ENCODE measurements at regions not wholly inside any gene's neighbourhood (a gene's known extent, or its start where the extent isn't known, plus 50 kb on each side); places are given as distances from the start of the nearest gene placed in this dataset.

DNA sequence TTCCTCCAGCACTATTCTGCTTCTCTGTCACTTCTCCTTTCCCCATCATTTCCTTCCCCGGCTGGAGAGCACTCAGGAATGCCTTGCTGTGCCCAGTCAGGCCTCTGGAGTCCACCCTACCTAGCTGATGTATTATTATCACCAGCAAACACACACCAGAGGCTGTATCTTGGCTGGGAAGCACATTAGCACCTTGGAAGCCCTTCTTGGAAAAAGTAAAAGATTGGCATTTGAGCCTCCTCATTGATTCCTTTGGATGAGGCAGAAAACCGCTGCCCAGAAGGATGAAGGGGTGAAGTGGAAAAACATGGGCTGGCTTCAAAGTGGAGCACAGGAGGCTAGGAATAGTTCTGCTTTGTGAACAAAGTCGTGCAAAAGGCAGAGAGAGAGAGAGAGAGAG, 244.3 kb downstream of the RPLP1 start:
- Histone ChIP-seq H3K27me3 (ENCODE audit: insufficient read depth) (peaks cover 29% of the 10 kb centered on the region; the same call in 1 of the 2 replicates), H3K9ac (no peak overlapping the region), H3K79me2 (ENCODE audit: insufficient read depth) (no peaks in the 10 kb centered on the region), H3K36me3 (replicated peaks in 1 of 2; ENCODE audit: control insufficient read depth in 1 of 2, insufficient read depth in 2 of 2, low read length in 1 of 2) (no peaks in the 10 kb centered on the region), H3K4me3 (ENCODE audit: low read depth in 2 of 2, low read length in 1 of 2) (no peak overlapping the region), H3K9me3 (no peaks in the 10 kb centered on the region), H3K27ac (ENCODE audit: low read depth in 2 of 2, low read length in 1 of 2) (no peak overlapping the region), H4K20me1 (ENCODE audit: insufficient read depth) (no peaks in the 10 kb centered on the region), H2AFZ (ENCODE audit: low read depth) (no peak overlapping the region), H3F3A (replicated peaks; ENCODE audit: insufficient read depth) (no peaks in the 10 kb centered on the region), H3K4me2 (no peak overlapping the region), H3K9me2 (no peaks in the 10 kb centered on the region), H3K4me1 (ENCODE audit: control insufficient read depth in 1 of 2, insufficient read depth in 2 of 2, low read depth in 1 of 2, low read length in 1 of 2) (peaks cover 0 to 2% of the 10 kb centered on the region in 2 experiments; a peak in 1 of 4 replicates)
- POLR2A ChIA-PET = no interaction called here
- WGBS (ENCODE audit: low lambda C conversion rate) = 36% methylated on average over 3 of the region's 3 CpGs
- no peak for DNase-seq
- CTCF ChIA-PET = interaction anchor here (1.3 kb wide), 1 partner anchor 23 kb away, joined by 4 read pairs; no protein-coding TSS in a partner anchor
- TF ChIP-seq TCF12 (IDR thresholded peaks at IDR 0.05) = no peak
- TF ChIP-seq, protein P1, sequence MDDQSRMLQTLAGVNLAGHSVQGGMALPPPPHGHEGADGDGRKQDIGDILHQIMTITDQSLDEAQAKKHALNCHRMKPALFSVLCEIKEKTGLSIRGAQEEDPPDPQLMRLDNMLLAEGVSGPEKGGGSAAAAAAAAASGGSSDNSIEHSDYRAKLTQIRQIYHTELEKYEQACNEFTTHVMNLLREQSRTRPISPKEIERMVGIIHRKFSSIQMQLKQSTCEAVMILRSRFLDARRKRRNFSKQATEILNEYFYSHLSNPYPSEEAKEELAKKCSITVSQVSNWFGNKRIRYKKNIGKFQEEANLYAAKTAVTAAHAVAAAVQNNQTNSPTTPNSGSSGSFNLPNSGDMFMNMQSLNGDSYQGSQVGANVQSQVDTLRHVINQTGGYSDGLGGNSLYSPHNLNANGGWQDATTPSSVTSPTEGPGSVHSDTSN (IDR thresholded peaks at IDR 0.05) = no peak
- no peak for TF ChIP-seq ZBTB33 (IDR thresholded peaks at IDR 0.05; ENCODE audit: borderline replicate concordance, low read depth)

GRCh38 chr15:69697916-69698315, 245.3 kb downstream of the RPLP1 start:
- H2AFZ ChIP-seq (ENCODE audit: low read depth) = no peak overlapping the region
- WGBS (ENCODE audit: low lambda C conversion rate) = 16% methylated on average over 3 of the region's 3 CpGs
- peak; percentile 30 for DNase-seq
- no peaks in the 10 kb centered on the region for H3F3A ChIP-seq (replicated peaks; ENCODE audit: insufficient read depth)
- H3K36me3 ChIP-seq (replicated peaks in 1 of 2; ENCODE audit: control insufficient read depth in 1 of 2, insufficient read depth in 2 of 2, low read length in 1 of 2) = no peaks in the 10 kb centered on the region
- CTCF ChIA-PET = no interaction called here
- H4K20me1 ChIP-seq (ENCODE audit: insufficient read depth) = no peaks in the 10 kb centered on the region
- no peak overlapping the region for H3K4me2 ChIP-seq
- no peak overlapping the region for H3K9ac ChIP-seq
- no peaks in the 10 kb centered on the region for H3K79me2 ChIP-seq (ENCODE audit: insufficient read depth)
- H3K4me1 ChIP-seq (ENCODE audit: control insufficient read depth in 1 of 2, insufficient read depth in 2 of 2, low read depth in 1 of 2, low read length in 1 of 2) = peaks cover 0 to 2% of the 10 kb centered on the region in 2 experiments; a peak in 1 of 4 replicates
- H3K27ac ChIP-seq (ENCODE audit: low read depth in 2 of 2, low read length in 1 of 2) = no peak overlapping the region
- TF ChIP-seq FOSL2 (IDR thresholded peaks at IDR 0.05; ENCODE audit: borderline replicate concordance, low read depth) (no peak), TEAD4 (IDR thresholded peaks at IDR 0.05; ENCODE audit: borderline replicate concordance, insufficient read depth) (no peak), RFX5 (IDR thresholded peaks at IDR 0.05; ENCODE audit: low read length) (no peak), SMC3 (IDR thresholded peaks at IDR 0.05; ENCODE audit: low read depth, low read length) (no peak)
- TF ChIP-seq, protein P2, sequence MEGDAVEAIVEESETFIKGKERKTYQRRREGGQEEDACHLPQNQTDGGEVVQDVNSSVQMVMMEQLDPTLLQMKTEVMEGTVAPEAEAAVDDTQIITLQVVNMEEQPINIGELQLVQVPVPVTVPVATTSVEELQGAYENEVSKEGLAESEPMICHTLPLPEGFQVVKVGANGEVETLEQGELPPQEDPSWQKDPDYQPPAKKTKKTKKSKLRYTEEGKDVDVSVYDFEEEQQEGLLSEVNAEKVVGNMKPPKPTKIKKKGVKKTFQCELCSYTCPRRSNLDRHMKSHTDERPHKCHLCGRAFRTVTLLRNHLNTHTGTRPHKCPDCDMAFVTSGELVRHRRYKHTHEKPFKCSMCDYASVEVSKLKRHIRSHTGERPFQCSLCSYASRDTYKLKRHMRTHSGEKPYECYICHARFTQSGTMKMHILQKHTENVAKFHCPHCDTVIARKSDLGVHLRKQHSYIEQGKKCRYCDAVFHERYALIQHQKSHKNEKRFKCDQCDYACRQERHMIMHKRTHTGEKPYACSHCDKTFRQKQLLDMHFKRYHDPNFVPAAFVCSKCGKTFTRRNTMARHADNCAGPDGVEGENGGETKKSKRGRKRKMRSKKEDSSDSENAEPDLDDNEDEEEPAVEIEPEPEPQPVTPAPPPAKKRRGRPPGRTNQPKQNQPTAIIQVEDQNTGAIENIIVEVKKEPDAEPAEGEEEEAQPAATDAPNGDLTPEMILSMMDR (IDR thresholded peaks at IDR 0.05) = no peak
- H3K4me3 ChIP-seq (ENCODE audit: low read depth in 2 of 2, low read length in 1 of 2) = no peak overlapping the region
- H3K27me3 ChIP-seq (ENCODE audit: insufficient read depth) = peaks cover 24% of the 10 kb centered on the region; the same call in 1 of the 2 replicates
- no peaks in the 10 kb centered on the region for H3K9me2 ChIP-seq
- H3K9me3 ChIP-seq = no peaks in the 10 kb centered on the region
- POLR2A ChIA-PET = interaction anchor here (0.5 kb wide), 1 partner anchor 1142 kb away, joined by 3 read pairs; no protein-coding TSS in a partner anchor

All from SK-N-SH (cell line).